OCI-LY3 (cell line): ENCODE measurements at regions not wholly inside any gene's neighbourhood (a gene's known extent, or its start where the extent isn't known, plus 50 kb on each side); places are given as distances from the start of the nearest gene placed in this dataset.

Experiments used
- H2AFZ ChIP-seq: fragments of 200-600, 300-600 bp; shearing (Covaris generic); 2 replicates; pipeline ENCODE4 v1.6.0; 2014; ENCODE audit warnings: antibody characterized with exemption, low read depth, low read length
- H3K27ac ChIP-seq: fragments of 200-600, 300-600 bp; sonication (generic); 2 replicates; pipeline ENCODE4 v1.5.1; 2014; ENCODE audit warnings: mild to moderate bottlenecking, low read length, moderate library complexity, mixed read lengths
- H3K27me3 ChIP-seq: fragments of 200-600, 300-600 bp; sonication (generic); 2 replicates; pipeline ENCODE4 v1.6.1; 2014; ENCODE audit warnings: low read depth, low read length, mixed read lengths
- H3K36me3 ChIP-seq: fragments of 200-600, 300-600 bp; sonication (generic); replicated peaks from 2 replicates; pipeline ENCODE3; 2014; ENCODE audit warnings: low read depth, low read length, mixed read lengths
- H3K4me1 ChIP-seq: fragments of 300-600, 200-600 bp; sonication (generic); 2 replicates; pipeline ENCODE4 v1.6.1; 2014; ENCODE audit warnings: low read length, mixed read lengths
- H3K4me2 ChIP-seq: fragments of 200-600, 300-600 bp; sonication (generic); 2 replicates; pipeline ENCODE4 v1.6.1; 2014; ENCODE audit warnings: low read length, mixed read lengths
- H3K4me3 ChIP-seq: fragments of 300-600, 200-600 bp; sonication (generic); 2 replicates; pipeline ENCODE4 v1.5.1; 2014; ENCODE audit warnings: antibody characterized with exemption, mild to moderate bottlenecking, low read length, moderate library complexity
- H3K79me2 ChIP-seq: fragments of 300-600, 200-600 bp; shearing (Covaris generic); 2 replicates; pipeline ENCODE4 v1.6.1; 2014; ENCODE audit warnings: mild to moderate bottlenecking, low read length, mixed read lengths
- H3K9ac ChIP-seq: fragments of 300-600, 200-600 bp; shearing (Covaris generic); 2 replicates; pipeline ENCODE4 v1.6.0; 2014; ENCODE audit warnings: mild to moderate bottlenecking, low read length, moderate library complexity
- H3K9me3 ChIP-seq: fragments of 200-600, 300-600 bp; shearing (Covaris generic); 2 replicates; pipeline ENCODE4 v1.6.1; 2014; ENCODE audit warnings: low read length, mixed read lengths; ENCODE audit not compliant: insufficient read depth
- H4K20me1 ChIP-seq: fragments of 200-600, 300-600 bp; sonication (generic); 2 replicates; pipeline ENCODE4 v1.6.1; 2016; ENCODE audit warnings: low read length, mixed read lengths; ENCODE audit not compliant: insufficient read depth
- EZH2phosphoT487 ChIP-seq: fragments of 200-600 bp; shearing (Covaris generic); IDR thresholded peaks from 2 replicates; pipeline ENCODE4 v1.6.1; 2018; ENCODE audit warnings: antibody characterized with exemption, mixed run types, low read depth
- TF ChIP-seq, protein P1 (sequence below): fragments of 200-600, 300-600 bp; sonication (generic); IDR thresholded peaks from 2 replicates; pipeline ENCODE4 v1.5.1; 2014; ENCODE audit warnings: antibody characterized with exemption, low read length, low read depth

GRCh38 chr4:23241408-23241807 is 548.7 kb downstream of the GBA3 start:
- no peaks in the 10 kb centered on the region for H3K4me1 ChIP-seq
- no peaks in the 10 kb centered on the region for H3K36me3 ChIP-seq
- no peak overlapping the region for H3K4me3 ChIP-seq
- TF ChIP-seq, protein P1, sequence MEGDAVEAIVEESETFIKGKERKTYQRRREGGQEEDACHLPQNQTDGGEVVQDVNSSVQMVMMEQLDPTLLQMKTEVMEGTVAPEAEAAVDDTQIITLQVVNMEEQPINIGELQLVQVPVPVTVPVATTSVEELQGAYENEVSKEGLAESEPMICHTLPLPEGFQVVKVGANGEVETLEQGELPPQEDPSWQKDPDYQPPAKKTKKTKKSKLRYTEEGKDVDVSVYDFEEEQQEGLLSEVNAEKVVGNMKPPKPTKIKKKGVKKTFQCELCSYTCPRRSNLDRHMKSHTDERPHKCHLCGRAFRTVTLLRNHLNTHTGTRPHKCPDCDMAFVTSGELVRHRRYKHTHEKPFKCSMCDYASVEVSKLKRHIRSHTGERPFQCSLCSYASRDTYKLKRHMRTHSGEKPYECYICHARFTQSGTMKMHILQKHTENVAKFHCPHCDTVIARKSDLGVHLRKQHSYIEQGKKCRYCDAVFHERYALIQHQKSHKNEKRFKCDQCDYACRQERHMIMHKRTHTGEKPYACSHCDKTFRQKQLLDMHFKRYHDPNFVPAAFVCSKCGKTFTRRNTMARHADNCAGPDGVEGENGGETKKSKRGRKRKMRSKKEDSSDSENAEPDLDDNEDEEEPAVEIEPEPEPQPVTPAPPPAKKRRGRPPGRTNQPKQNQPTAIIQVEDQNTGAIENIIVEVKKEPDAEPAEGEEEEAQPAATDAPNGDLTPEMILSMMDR, result no peak
- no peak for TF ChIP-seq EZH2phosphoT487
- H3K4me2 ChIP-seq, result no peak overlapping the region
- no peaks in the 10 kb centered on the region for H3K27me3 ChIP-seq
- no peaks in the 10 kb centered on the region for H3K79me2 ChIP-seq
- H3K9me3 ChIP-seq, result no peaks in the 10 kb centered on the region
- H4K20me1 ChIP-seq, result no peaks in the 10 kb centered on the region
- H3K9ac ChIP-seq, result no peak overlapping the region
- H2AFZ ChIP-seq, result no peak overlapping the region
- no peak overlapping the region for H3K27ac ChIP-seq

DNA sequence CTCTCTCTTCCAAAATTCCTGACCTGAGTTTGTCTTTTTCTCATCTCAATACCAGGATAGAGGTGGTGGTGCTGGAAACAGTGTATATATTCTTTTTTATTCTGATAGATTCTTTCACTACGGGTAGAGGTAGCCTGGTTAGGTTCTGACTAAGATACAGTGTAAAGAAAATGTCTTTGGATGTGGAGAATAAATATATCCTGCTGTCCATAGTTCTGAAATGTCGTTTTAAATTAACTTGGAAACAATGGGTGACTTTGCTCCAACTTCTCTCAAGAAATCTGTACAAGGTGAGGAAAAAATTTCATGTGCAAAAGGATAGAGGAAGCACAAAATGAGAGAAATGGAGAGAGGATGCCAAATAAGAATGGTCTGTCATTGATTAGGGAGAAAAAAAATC is 546.1 kb downstream of the GBA3 start:
- Histone ChIP-seq H3K4me3 (no peak overlapping the region), H3K36me3 (no peaks in the 10 kb centered on the region), H3K4me2 (no peak overlapping the region), H3K4me1 (no peaks in the 10 kb centered on the region), H4K20me1 (no peaks in the 10 kb centered on the region), H3K9ac (no peak overlapping the region), H3K27ac (no peak overlapping the region), H3K79me2 (no peaks in the 10 kb centered on the region), H3K27me3 (no peaks in the 10 kb centered on the region), H3K9me3 (no peaks in the 10 kb centered on the region), H2AFZ (no peak overlapping the region)
- TF ChIP-seq EZH2phosphoT487, result no peak
- TF ChIP-seq, protein P1, result no peak

DNA sequence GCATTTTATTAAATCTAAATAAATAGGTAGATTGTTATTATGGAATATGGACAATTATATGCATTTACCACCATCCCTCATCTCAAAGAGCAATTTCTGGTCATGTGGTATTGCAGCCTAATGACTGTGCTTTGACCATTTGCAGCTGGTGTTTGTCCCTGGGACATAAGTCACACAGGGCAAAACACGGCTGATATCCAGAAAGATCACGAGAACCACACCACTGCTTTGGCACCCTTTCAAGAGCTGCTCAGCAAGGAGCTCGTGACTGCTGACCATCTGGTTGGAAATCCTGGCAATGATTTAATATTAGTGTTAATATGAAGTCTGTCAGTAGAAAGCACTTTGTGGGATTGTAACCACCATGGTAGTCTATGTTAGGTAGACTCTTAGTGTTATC is 545.0 kb downstream of the GBA3 start:
- no peak overlapping the region for H3K27ac ChIP-seq
- H3K79me2 ChIP-seq, result no peaks in the 10 kb centered on the region
- H3K36me3 ChIP-seq, result no peaks in the 10 kb centered on the region
- no peak overlapping the region for H3K4me3 ChIP-seq
- H3K4me1 ChIP-seq, result no peaks in the 10 kb centered on the region
- no peaks in the 10 kb centered on the region for H3K9me3 ChIP-seq
- no peaks in the 10 kb centered on the region for H3K27me3 ChIP-seq
- no peaks in the 10 kb centered on the region for H4K20me1 ChIP-seq
- H3K4me2 ChIP-seq, result no peak overlapping the region
- TF ChIP-seq EZH2phosphoT487, result no peak
- TF ChIP-seq, protein P1, result no peak
- H3K9ac ChIP-seq, result no peak overlapping the region
- no peak overlapping the region for H2AFZ ChIP-seq

DNA sequence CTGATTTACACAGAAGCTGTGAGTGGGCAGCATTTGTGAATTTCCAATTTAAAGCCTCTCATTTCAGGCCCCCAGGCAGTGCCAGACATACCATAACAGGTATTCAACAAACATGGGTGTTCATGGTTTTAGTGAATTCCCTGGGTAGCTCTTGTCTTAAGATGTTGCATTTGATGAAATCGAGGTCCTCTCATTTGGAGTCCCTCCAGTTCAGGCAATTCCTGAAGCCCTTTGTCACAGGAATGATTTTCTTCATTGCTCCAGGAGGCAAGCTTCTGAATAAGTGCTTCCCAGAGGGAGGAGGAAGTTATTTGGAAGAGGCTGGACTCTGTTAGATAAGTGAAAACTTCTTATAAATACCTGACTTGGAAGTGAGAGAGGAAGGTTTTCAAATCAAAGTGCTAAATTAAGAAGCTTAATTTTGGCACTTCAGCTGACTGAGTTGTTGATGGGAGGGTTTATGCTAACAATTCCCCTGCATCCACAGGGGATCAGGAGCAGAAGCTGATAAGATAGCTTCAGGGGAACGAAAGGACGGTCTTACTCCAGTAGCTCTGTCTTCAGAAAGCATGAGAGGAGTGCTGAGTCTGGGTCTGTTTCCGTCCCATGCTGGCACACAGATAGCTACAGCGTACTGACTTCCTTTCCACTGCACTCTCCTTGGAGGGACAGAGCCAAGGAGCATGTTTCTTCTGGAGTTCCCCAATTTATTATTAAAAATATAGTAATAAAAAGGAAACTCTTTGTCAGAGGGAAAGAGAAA is 543.1 kb downstream of the GBA3 start:
- no peaks in the 10 kb centered on the region for H3K4me1 ChIP-seq
- H3K9me3 ChIP-seq, result no peaks in the 10 kb centered on the region
- H3K27ac ChIP-seq, result no peak overlapping the region
- H3K79me2 ChIP-seq, result no peaks in the 10 kb centered on the region
- no peak overlapping the region for H2AFZ ChIP-seq
- no peak overlapping the region for H3K4me3 ChIP-seq
- H3K4me2 ChIP-seq, result no peak overlapping the region
- H3K36me3 ChIP-seq, result no peaks in the 10 kb centered on the region
- H4K20me1 ChIP-seq, result no peaks in the 10 kb centered on the region
- H3K27me3 ChIP-seq, result no peaks in the 10 kb centered on the region
- TF ChIP-seq, protein P1, result no peak
- TF ChIP-seq EZH2phosphoT487, result no peak
- no peak overlapping the region for H3K9ac ChIP-seq
